DOHH2 (cell line): ENCODE measurements at regions not wholly inside any gene's neighbourhood (a gene's known extent, or its start where the extent isn't known, plus 50 kb on each side); places are given as distances from the start of the nearest gene placed in this dataset.

ENCODE experiments used
- H3F3A ChIP-seq: fragments of 200-600 bp; sonication (generic), shearing (Covaris generic); 2 replicates; pipeline ENCODE4 v1.6.0; 2016; ENCODE audit warnings: antibody characterized with exemption, mild to moderate bottlenecking; ENCODE audit not compliant: control insufficient read depth, insufficient read depth
- H3K27ac ChIP-seq: fragments of 200-600 bp; sonication (generic); 2 replicates; pipeline ENCODE4 v1.5.1; 2014; ENCODE audit warnings: low read depth, mild to moderate bottlenecking, low read length, moderate library complexity
- H3K27me3 ChIP-seq: fragments of 200-600 bp; sonication (generic); 2 replicates; pipeline ENCODE4 v1.6.1; 2014; ENCODE audit warnings: mild to moderate bottlenecking, low read length, mixed read lengths; ENCODE audit not compliant: control insufficient read depth
- H3K36me3 ChIP-seq: fragments of 200-600 bp; sonication (generic); 2 replicates; pipeline ENCODE4 v1.6.1; 2014; ENCODE audit warnings: mild to moderate bottlenecking, low read length, moderate library complexity, mixed read lengths; ENCODE audit not compliant: control insufficient read depth
- H3K4me1 ChIP-seq: fragments of 200-600 bp; sonication (generic); 2 replicates; pipeline ENCODE4 v1.6.1; 2014; ENCODE audit warnings: mild to moderate bottlenecking, low read length, mixed read lengths; ENCODE audit not compliant: control insufficient read depth
- H3K4me2 ChIP-seq: fragments of 200-600 bp; sonication (generic); 2 replicates; pipeline ENCODE4 v1.6.0; 2014; ENCODE audit warnings: mild to moderate bottlenecking, low read length, moderate library complexity
- H3K4me3 ChIP-seq: fragments of 200-600 bp; sonication (generic); 2 replicates; pipeline ENCODE4 v1.5.1; 2014; ENCODE audit warnings: mild to moderate bottlenecking, low read length, mixed read lengths
- H3K79me2 ChIP-seq: fragments of 200-600 bp; sonication (generic); 2 replicates; pipeline ENCODE4 v1.6.1; 2014; ENCODE audit warnings: mild to moderate bottlenecking, low read length, mixed read lengths; ENCODE audit not compliant: control insufficient read depth
- H3K9me2 ChIP-seq: fragments of 200-600 bp; sonication (generic); replicated peaks from 2 replicates; pipeline ENCODE4 v1.6.1; 2014; ENCODE audit warnings: mild to moderate bottlenecking, low read length, mixed read lengths; ENCODE audit not compliant: control insufficient read depth
- H3K9me3 ChIP-seq: fragments of 200-600 bp; sonication (generic); 2 replicates; pipeline ENCODE4 v1.6.1; 2014; ENCODE audit warnings: antibody characterized with exemption, low read length, mixed read lengths; ENCODE audit not compliant: control insufficient read depth, insufficient read depth
- H4K20me1 ChIP-seq: fragments of 200-600 bp; sonication (generic); 2 replicates; pipeline ENCODE4 v1.6.0; 2014; ENCODE audit warnings: low read depth, mild to moderate bottlenecking, antibody characterized with exemption, low read length, moderate library complexity; ENCODE audit not compliant: control insufficient read depth, insufficient read depth
- EZH2phosphoT487 ChIP-seq: fragments of 200-600 bp; sonication (generic); IDR thresholded peaks from 2 replicates; pipeline ENCODE4 v1.6.1; 2017; ENCODE audit warnings: borderline replicate concordance, mild to moderate bottlenecking, antibody characterized with exemption, low read length, moderate library complexity, mixed read lengths
- TF ChIP-seq, protein P1 (sequence below): fragments of 200-600 bp; sonication (generic); IDR thresholded peaks from one replicate; pipeline ENCODE4 v1.5.1; 2014; ENCODE audit warnings: antibody characterized with exemption, mild to moderate bottlenecking, low read depth, low read length; ENCODE audit not compliant: poor library complexity, severe bottlenecking

DNA sequence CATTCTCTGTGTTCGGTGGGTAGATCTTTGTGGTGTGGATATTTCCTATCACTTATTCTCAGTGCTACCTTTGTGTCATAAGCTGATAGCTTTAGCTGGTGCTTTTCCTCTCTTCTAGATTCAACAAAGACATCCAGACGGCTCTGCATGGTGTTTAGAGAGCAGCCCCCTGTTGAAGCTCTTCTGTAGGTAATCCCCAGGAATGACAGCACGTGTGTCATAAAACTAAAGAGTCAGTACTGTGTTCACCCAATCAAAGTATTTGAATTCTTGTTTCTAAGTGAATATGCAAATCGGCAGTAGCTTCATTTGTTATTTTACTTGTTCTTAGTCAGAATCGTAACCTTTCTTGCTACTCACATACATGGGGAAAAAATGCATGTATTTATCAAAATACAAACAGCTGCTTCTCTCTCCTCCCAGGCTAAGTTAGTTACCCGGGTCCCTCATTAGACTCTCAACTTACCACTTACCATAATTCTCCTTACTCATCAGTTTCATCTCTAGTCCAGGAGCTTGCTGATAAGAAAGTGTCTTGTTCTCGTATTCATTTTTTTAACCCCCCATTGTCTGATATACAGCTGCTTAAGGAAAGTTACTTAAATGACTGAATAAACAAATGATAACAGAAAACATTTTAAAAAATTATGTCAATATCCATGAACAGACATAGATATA is 1696.0 kb upstream of the WWC1 start:
- TF ChIP-seq, protein P1, sequence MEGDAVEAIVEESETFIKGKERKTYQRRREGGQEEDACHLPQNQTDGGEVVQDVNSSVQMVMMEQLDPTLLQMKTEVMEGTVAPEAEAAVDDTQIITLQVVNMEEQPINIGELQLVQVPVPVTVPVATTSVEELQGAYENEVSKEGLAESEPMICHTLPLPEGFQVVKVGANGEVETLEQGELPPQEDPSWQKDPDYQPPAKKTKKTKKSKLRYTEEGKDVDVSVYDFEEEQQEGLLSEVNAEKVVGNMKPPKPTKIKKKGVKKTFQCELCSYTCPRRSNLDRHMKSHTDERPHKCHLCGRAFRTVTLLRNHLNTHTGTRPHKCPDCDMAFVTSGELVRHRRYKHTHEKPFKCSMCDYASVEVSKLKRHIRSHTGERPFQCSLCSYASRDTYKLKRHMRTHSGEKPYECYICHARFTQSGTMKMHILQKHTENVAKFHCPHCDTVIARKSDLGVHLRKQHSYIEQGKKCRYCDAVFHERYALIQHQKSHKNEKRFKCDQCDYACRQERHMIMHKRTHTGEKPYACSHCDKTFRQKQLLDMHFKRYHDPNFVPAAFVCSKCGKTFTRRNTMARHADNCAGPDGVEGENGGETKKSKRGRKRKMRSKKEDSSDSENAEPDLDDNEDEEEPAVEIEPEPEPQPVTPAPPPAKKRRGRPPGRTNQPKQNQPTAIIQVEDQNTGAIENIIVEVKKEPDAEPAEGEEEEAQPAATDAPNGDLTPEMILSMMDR: no peak
- no peak for TF ChIP-seq EZH2phosphoT487
- Histone ChIP-seq H3K27ac (no peak overlapping the region), H3K9me3 (no peaks in the 10 kb centered on the region), H3K9me2 (no peaks in the 10 kb centered on the region), H3K4me1 (no peaks in the 10 kb centered on the region), H3F3A (no peaks in the 10 kb centered on the region), H3K36me3 (no peaks in the 10 kb centered on the region), H4K20me1 (no peaks in the 10 kb centered on the region), H3K4me3 (no peak overlapping the region), H3K27me3 (no peaks in the 10 kb centered on the region), H3K79me2 (no peaks in the 10 kb centered on the region), H3K4me2 (no peak overlapping the region)

DNA sequence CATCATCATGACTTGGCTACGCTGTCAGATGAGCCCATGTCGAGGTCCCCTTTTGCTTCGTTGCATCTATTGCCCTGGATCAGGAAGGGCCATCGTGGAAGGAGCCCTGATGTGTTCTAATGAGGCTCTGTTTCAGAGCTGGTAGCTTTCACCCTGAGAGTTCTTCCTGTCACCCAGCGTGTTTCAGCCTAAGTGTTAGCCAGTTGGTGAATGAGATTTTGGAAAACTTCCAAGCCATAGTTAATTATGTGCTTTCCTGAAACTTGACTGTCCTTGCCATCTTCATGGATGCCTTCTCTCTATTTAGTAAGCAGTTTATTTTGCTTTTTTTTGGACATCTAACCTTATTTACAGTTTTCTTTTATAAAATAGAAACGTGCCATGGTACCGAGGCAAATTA is 1695.4 kb upstream of the WWC1 start:
- Histone ChIP-seq H3K27me3 (no peaks in the 10 kb centered on the region), H3K27ac (no peak overlapping the region), H3K4me1 (no peaks in the 10 kb centered on the region), H3K9me2 (no peaks in the 10 kb centered on the region), H3K4me2 (no peak overlapping the region), H3K79me2 (no peaks in the 10 kb centered on the region), H3K36me3 (no peaks in the 10 kb centered on the region), H3F3A (no peaks in the 10 kb centered on the region), H4K20me1 (no peaks in the 10 kb centered on the region), H3K9me3 (no peaks in the 10 kb centered on the region), H3K4me3 (no peak overlapping the region)
- no peak for TF ChIP-seq EZH2phosphoT487
- TF ChIP-seq, protein P1: no peak

DNA sequence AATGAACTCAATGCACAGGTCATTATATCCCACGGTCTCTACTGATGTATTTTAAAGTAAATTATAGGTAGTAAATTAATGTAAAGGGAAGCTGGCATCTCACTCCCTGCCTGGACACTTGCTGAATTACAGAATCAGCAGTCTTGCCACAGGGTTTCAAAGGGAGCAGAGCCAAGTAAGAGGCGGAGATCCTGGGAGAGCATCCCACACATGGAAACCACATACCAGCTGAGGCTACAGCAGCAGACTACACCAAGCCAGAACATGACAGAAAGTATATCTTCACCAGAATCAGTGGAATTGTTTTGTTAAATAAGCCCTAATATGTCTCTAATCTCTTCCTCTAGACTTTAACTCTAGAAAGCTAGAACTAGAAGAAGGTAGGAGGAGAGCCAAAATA is 1689.2 kb upstream of the WWC1 start:
- Histone ChIP-seq H3F3A (no peaks in the 10 kb centered on the region), H3K9me3 (no peaks in the 10 kb centered on the region), H3K4me1 (no peaks in the 10 kb centered on the region), H3K27me3 (no peaks in the 10 kb centered on the region), H3K79me2 (no peaks in the 10 kb centered on the region), H3K4me3 (no peak overlapping the region), H3K4me2 (no peak overlapping the region), H4K20me1 (no peaks in the 10 kb centered on the region), H3K9me2 (no peaks in the 10 kb centered on the region), H3K27ac (no peak overlapping the region), H3K36me3 (no peaks in the 10 kb centered on the region)
- TF ChIP-seq, protein P1: no peak
- TF ChIP-seq EZH2phosphoT487: no peak
